ENCODE measurements at regions not wholly inside any gene's neighbourhood (a gene's known extent, or its start where the extent isn't known, plus 50 kb on each side); places are given as distances from the start of the nearest gene placed in this dataset.

DNA sequence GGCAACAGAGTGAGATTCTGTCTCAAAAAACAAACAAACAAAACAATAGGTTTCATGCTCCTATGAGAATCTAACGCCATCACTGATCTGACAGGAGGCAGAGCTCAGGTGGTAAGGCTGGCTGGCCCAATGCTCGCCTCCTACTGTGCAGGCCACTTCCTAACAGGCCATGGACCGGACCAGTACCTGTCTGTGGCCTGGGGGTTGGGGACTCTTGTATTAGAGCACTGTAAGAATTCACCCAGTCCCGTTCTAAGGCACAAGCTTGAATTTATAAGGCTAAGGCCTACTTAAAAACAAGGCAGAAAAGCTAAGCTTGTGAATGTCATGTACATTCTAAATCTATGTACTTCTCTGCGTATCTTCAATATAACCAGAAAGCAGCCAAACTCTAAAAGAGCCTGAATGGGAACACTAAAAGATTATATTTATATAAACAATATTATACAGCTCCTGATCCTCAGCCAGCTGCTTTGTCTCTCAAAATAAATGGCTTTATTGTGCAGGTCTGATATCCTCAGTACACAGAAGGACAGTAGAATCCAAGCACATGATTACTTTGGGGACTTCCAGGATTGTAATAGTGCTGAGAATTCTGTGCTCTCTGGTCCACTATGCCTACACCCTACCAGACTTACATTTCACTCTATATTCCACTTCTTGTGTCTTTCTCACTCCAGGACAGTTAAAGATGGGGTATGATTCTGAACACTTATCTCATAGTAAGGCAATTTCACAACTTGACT is 64.5 kb upstream of the DST start:
- no peak overlapping the region for H3K4me3 ChIP-seq (ENCODE audit: low read depth, low read length)
- TF ChIP-seq, protein P1, sequence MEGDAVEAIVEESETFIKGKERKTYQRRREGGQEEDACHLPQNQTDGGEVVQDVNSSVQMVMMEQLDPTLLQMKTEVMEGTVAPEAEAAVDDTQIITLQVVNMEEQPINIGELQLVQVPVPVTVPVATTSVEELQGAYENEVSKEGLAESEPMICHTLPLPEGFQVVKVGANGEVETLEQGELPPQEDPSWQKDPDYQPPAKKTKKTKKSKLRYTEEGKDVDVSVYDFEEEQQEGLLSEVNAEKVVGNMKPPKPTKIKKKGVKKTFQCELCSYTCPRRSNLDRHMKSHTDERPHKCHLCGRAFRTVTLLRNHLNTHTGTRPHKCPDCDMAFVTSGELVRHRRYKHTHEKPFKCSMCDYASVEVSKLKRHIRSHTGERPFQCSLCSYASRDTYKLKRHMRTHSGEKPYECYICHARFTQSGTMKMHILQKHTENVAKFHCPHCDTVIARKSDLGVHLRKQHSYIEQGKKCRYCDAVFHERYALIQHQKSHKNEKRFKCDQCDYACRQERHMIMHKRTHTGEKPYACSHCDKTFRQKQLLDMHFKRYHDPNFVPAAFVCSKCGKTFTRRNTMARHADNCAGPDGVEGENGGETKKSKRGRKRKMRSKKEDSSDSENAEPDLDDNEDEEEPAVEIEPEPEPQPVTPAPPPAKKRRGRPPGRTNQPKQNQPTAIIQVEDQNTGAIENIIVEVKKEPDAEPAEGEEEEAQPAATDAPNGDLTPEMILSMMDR (IDR thresholded peaks at IDR 0.05; ENCODE audit: insufficient read depth, low read depth, low read length, missing control alignments) = no peak
- no peak for DNase-seq (ENCODE audit: low read depth)

DNA sequence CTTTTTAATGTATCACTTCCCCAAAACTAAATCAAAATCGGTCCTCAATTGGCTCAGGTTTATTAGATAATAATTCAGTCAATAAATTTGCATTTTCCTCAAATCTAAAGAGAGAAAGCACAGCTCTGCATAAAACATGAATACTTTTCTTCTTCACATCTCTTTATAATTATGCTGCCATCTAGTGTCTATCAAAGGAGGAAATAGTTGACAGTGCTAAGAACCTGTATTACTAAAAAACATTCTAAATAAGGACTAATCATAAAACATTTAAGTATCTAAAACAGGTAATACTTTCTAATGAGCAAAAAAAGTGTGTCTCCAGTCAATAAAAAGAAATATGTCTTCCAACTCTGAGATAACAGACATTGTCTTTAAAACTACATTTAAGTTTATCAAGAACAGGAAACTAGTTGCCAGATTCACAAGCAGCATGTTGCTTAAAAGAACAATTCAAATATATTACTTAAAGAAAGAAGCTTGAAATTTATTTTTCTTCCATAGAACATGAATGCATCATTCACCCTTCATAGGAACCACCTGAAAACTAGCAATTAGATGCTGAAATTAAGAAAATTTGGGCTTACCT is 56.5 kb upstream of the DST start:
- DNase-seq (ENCODE audit: low read depth) = peak; percentile 20
- no peak overlapping the region for H3K4me3 ChIP-seq (ENCODE audit: low read depth, low read length)
- TF ChIP-seq, protein P1 (IDR thresholded peaks at IDR 0.05; ENCODE audit: insufficient read depth, low read depth, low read length, missing control alignments) = peak; percentile 27

DNA sequence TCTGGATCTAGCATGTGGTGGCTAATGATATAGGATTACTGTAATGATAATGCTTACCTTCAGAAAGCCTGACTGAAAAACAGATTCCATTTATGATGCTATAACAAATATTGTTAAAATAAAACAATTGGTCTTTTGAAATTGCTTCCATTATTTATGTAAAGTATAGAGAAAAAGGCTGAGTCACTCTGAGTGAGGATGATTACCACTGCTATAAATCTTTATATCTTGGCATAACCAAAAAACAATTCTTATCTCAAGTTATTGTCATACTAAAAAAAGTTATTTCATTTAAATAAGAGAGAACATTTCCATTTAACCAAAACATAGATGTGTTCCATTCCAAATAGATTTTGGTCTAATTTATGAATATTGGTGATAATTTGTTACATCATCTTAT is 53.0 kb upstream of the DST start:
- TF ChIP-seq, protein P1 (IDR thresholded peaks at IDR 0.05; ENCODE audit: insufficient read depth, low read depth, low read length, missing control alignments) = no peak
- no peak for DNase-seq (ENCODE audit: low read depth)

DNA sequence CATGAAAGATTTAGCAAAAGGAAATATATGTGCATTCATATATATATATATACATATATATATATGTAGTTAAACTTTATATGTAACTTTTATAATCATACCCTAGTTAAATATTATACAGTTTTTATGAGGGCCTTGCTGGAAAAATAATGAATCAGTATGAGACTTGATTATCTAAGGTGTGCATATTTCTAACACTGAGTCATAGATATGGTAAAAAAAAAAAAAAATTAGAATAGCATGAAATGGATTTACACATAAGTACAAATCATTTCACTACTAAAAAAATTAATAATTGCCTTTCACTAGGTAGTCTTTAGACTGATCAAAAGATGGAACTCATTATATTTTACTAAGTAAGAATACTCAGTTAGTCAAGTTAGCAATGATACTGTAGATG is 51.3 kb upstream of the DST start:
- no peak for DNase-seq (ENCODE audit: low read depth)
- TF ChIP-seq, protein P1 (IDR thresholded peaks at IDR 0.05; ENCODE audit: insufficient read depth, low read depth, low read length, missing control alignments) = no peak
- no peak overlapping the region for H3K4me3 ChIP-seq (ENCODE audit: low read depth, low read length)

More for the DNA sequence above, 53.0 kb upstream of the DST start:
- H3K4me3 ChIP-seq (ENCODE audit: low read depth, low read length) = no peak overlapping the region

DNA sequence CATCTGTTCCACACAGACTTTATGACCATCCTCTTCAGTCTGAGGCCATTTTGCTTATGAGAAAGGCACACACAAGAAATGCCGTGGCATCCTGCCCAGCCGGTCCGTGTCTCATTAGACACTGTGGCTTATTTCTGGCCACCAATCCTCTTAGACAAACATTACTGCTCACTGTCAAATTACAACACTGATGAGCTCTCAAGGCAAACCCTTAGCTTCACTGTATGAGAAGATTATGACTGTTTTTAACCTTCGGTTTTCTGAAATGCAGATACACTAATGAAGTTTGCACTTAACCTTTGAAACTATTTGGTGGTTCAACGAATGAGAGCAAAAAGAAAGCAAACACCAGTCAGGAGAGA is 50.5 kb upstream of the DST start:
- no peak for DNase-seq (ENCODE audit: low read depth)
- TF ChIP-seq, protein P1 (IDR thresholded peaks at IDR 0.05; ENCODE audit: insufficient read depth, low read depth, low read length, missing control alignments) = no peak
- no peak overlapping the region for H3K4me3 ChIP-seq (ENCODE audit: low read depth, low read length)

DNA sequence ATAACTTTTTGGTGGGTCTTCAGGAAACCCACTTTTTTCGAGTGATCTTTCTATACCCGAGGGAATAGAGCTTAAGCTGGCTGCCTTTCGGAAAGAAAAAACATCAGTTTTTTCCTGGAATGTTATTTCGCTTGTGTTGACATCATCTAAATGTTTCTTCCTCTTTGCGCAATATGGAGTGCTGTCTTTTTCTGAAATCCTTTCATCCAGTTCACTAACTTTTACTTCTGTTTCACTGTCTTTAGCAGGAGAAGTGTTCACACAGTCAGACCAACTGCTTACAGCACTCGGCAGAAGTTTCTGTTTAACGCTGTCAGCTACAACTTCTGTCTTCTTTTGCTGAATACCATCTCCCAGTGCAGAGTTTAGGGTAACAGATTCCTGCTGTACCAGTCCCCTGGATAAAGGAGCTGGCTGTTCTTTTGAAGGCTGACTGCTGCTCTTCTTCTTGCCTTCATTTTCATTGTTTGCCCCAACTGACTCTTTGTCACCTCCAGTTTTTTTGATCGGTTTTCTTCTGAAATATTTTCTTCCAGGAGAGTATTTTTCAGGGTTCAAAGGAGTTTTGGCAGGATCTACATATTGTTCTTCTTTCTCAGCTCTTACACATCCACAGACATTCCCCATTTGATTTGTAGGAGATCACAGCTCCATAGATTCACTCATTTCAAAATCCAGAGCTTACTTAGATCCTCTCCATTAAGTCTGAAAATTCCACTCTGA is 50.0 kb upstream of the DST start:
- TF ChIP-seq, protein P1 (IDR thresholded peaks at IDR 0.05; ENCODE audit: insufficient read depth, low read depth, low read length, missing control alignments) = no peak
- DNase-seq (ENCODE audit: low read depth) = no peak
- H3K4me3 ChIP-seq (ENCODE audit: low read depth, low read length) = no peak overlapping the region
